Spleen (tissue), 7 donors: ENCODE measurements at regions not wholly inside any gene's neighbourhood (a gene's known extent, or its start where the extent isn't known, plus 50 kb on each side); places are given as distances from the start of the nearest gene placed in this dataset.

Source experiments
- CTCF ChIP-seq, 11 experiments: fragments of 200-600 bp in 7 of 11; fragments of 450-650 bp in 4 of 11; sonication (generic) in 4 of 11; IDR thresholded peaks in 8 of 11; conservative IDR thresholded peaks in 3 of 11; 1 replicate in 7 of 11; 2 replicates in 4 of 11; pipeline versions ENCODE4 v1.4.0 to v1.8.0; 2016 to 2021; ENCODE audit warnings: antibody characterized with exemption in 11 of 11, inconsistent platforms in 4 of 11, mild to moderate bottlenecking in 1 of 11
- POLR2A ChIP-seq, 3 donors: fragments of 450-650 bp; IDR thresholded peaks; one replicate each; pipeline ENCODE4 v1.5.1; 2017; ENCODE audit warnings: antibody characterized with exemption in 3 of 3, mild to moderate bottlenecking in 1 of 3
- donor health status: DM: no; HTN: no; CAD: no; lungs with moderate emphysema.
- donor health status: DM: no; HTN: no; CAD: no.
- donor health status: DM: no; HTN: no; CAD: no.

DNA sequence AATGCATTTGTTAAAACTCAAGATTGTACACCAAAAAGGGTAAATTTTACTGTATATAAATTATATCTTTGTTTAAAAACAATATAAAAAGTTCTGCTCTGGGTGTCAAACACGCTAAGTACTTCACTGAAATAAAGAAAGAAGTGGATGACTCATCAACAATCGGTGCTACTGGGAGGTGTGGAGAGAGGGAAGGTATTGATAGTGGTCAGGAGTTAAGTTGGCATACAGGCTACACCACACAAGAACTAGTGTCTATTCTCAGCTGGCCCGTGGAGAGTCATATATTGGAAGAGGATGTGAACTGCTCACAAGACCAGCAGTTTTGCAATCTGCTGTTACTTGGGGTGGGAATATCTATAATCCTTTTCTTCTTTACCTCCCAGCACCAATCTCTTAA is 145.7 kb upstream of the TRPC7 start:
- TF ChIP-seq CTCF (IDR thresholded peaks at IDR 0.05 in 8 of 11, conservative IDR thresholded peaks at IDR 0.05 in 3 of 11) (no peak), POLR2A (IDR thresholded peaks at IDR 0.05) (no peak)
